ENCODE measurements at regions not wholly inside any gene's neighbourhood (a gene's known extent, or its start where the extent isn't known, plus 50 kb on each side); places are given as distances from the start of the nearest gene placed in this dataset.
"Not testable (repeated sequence)": the region's sequence is repeated elsewhere in the genome, so short reads cannot be mapped to it uniquely, and the experiment has no call there.

DNA sequence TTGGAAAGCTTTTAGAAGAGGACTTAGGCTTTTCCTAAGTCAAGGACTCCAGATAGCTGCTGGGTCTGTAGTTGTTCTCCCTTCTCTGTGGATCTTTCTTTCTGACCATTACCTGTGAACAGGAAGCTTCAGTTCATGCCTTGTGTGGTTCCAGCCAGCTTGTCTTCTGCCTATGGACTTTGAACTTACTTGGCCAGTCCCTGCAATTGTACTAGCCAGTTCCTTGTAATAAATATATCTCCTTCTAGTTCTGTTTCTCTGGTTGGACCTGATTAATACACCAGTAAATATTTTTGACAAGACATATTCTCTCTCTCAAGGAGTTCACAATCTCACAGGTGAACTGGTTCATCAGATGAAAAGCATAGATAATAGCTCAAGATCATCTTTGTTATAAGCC is 341.3 kb upstream of the DPPA4 start:
- CTCF ChIA-PET = no interaction called here

DNA sequence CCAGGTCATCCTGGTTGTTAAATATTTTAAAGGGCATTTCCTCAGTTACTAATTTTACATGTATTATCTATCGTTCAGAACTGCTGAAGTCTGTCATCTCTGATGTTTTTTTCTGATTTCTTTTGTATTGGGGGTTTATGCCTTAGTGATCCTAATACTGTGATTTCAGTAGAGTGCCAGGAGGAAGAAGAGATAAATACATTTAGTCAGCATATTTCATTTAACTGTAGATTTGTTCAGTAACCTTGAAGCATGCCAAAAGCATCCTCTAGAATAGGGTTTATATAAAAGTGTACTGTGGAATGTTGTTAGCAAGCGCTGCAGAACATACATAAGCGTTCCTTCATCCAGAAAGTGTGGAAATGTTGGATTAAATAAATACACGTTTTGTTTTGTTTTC is 342.3 kb upstream of the DPPA4 start:
- Mint-ChIP-seq H3K27me3 (peaks cover 2% of the 10 kb centered on the region), H3K36me3 (ENCODE audit: low read depth) (no peaks in the 10 kb centered on the region), H3K4me1 (no peaks in the 10 kb centered on the region), H3K4me3 (no peak overlapping the region), H3K9me3 (ENCODE audit: low read depth) (no peaks in the 10 kb centered on the region), H3K27ac (no peak overlapping the region)
- POLR2A ChIA-PET = no interaction called here
- intact Hi-C loops (cut with DNase I, micrococcal nuclease) = no loop called here
- CTCF ChIA-PET = no interaction called here
- ATAC-seq (no peak), DNase-seq (no peak)

More for the DNA sequence above, 341.3 kb upstream of the DPPA4 start:
- ATAC-seq = no peak
- H3K36me3 Mint-ChIP-seq (ENCODE audit: low read depth) = no peaks in the 10 kb centered on the region
- no peak for DNase-seq
- H3K27me3 Mint-ChIP-seq = peaks cover 2% of the 10 kb centered on the region
- intact Hi-C loops (cut with DNase I, micrococcal nuclease) = no loop called here
- POLR2A ChIA-PET = no interaction called here
- H3K4me3 Mint-ChIP-seq = no peak overlapping the region
- H3K27ac Mint-ChIP-seq = no peak overlapping the region
- no peaks in the 10 kb centered on the region for H3K4me1 Mint-ChIP-seq
- H3K9me3 Mint-ChIP-seq (ENCODE audit: low read depth) = no peaks in the 10 kb centered on the region

DNA sequence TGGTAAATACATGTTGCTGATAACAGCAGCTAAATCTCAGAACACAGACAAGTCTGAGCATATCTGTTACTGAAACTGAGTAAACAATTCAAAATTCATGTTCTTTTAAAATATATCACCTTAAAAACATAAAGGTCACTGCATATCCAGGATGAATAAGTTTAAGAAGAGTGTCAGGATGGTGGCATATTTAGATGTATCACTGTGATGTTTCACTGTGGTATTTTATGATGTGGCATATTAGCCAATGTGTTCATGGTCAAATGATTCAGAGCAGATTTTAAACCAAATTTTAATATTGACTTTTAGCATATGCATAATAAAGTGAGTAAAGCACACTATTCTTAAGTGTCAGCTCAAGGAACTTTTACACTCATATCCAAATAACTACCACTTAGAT is 346.4 kb upstream of the DPPA4 start:
- ChIA-PET POLR2A (no interaction called here), CTCF (interaction anchor here (1.3 kb wide), 1 partner anchor 10 kb away, joined by 3 read pairs; no protein-coding TSS in a partner anchor)
- no peaks in the 10 kb centered on the region for H3K4me1 Mint-ChIP-seq
- peaks cover 2% of the 10 kb centered on the region for H3K27me3 Mint-ChIP-seq
- no peak for DNase-seq
- no peak for ATAC-seq
- H3K27ac Mint-ChIP-seq = no peak overlapping the region
- intact Hi-C loops (cut with DNase I, micrococcal nuclease) = no loop called here
- no peak overlapping the region for H3K4me3 Mint-ChIP-seq
- H3K9me3 Mint-ChIP-seq (ENCODE audit: low read depth) = peaks cover under 1% of the 10 kb centered on the region
- no peaks in the 10 kb centered on the region for H3K36me3 Mint-ChIP-seq (ENCODE audit: low read depth)

DNA sequence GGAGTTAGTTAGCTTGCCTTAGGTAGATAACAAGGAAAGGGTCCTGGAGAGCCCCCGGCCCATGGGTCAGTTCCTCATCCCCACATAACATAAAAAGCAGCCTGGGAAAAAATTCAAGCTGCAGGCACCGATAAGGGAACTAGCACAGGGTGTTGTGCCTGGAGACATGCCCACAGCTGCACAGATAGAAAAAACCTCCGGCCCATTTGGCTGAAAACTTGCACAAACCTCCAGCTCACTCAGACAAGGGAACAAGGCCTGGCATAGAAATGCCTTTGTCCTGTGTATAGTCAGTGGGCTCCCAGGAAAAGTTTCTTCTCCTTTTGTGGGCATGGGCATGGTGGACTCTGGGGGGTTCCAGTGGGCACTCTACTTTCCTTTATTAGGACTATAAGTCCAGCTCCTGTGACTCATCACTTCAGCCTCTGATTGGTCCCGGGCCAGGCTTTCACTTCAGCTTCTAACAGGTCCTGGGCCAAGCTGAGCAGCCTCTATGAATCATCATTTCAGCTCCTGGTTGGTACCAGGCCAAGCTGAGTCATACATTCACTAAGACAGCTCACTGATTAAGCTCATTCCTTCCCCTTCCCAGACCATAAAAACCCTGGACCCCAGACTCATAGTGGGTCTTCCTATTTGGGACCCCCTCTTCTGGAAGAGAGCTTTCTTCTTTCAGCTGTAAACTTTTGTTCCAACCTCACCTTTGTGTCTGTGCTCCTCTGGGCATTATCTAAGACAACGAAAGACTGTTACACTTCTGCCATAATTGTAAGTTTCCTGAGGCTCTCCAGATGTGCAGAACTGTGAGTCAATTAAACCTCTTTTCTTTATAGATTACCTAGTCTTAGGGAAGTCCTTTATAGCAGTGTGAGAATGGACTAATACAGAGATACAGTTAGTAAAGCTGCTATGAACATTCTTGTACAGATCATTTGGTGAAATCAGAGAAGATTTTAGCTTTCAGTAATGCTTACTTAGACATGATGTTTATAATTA is 348.0 kb upstream of the DPPA4 start:
- no peak for ATAC-seq
- CTCF ChIA-PET = interaction anchor here (0.7 to 1.1 kb wide), 2 partner anchors 23 to 629 kb away, joined by 3 read pairs; no protein-coding TSS in a partner anchor
- no peak overlapping the region for H3K27ac Mint-ChIP-seq

DNA sequence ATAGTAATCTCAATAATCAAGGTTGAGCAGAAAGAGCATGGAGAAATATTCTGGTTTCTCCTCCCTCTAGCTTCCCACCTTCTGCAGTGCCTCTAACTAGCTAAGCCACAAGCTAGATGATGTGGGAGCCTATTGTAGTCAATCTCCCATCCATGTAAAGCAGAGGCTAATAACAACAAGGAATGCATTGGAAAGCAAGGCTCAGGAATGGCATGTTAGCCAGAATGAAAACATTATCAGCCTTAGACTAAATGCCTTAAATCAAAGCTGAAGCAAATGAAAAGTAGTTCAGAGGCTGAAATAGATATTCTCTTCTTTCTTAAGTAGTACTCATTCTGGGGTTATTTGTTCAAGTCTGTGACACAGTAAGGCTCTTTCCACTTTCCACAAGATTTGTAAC is 350.3 kb upstream of the DPPA4 start:
- Mint-ChIP-seq H3K9me3 (ENCODE audit: low read depth) (peaks cover 11% of the 10 kb centered on the region), H3K27me3 (peaks cover 1% of the 10 kb centered on the region), H3K36me3 (ENCODE audit: low read depth) (no peaks in the 10 kb centered on the region), H3K4me3 (no peak overlapping the region), H3K27ac (no peak overlapping the region), H3K4me1 (no peaks in the 10 kb centered on the region)
- POLR2A ChIA-PET = no interaction called here
- CTCF ChIA-PET = no interaction called here
- ATAC-seq = no peak
- intact Hi-C loops (cut with DNase I, micrococcal nuclease) = no loop called here
- DNase-seq = no peak

More for the DNA sequence above, 348.0 kb upstream of the DPPA4 start:
- POLR2A ChIA-PET = no interaction called here
- Mint-ChIP-seq H3K4me1 (no peaks in the 10 kb centered on the region), H3K27me3 (no peaks in the 10 kb centered on the region), H3K9me3 (ENCODE audit: low read depth) (peaks cover 4% of the 10 kb centered on the region), H3K36me3 (ENCODE audit: low read depth) (no peaks in the 10 kb centered on the region), H3K4me3 (no peak overlapping the region)
- intact Hi-C loops (cut with DNase I, micrococcal nuclease) = no loop called here
- DNase-seq = peak; percentile 34

DNA sequence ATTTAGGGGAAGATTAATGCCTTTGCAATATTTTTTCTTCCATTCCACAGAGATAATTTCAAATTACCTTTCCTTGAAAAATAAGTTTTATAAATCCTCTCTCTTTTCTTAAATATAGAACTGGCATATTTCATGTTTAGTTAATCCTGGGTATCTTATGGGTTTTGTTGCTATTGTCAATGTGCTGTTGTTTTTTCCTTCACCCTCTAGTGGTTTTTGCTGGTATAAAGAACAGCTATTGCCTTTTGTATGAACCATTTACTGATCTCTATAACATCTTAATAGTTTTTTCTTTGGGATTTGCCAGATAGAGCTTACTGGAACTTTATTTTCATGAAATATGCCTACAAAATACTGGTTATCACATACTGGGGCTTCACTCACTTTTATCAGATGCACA is 359.6 kb upstream of the DPPA4 start:
- Mint-ChIP-seq H3K9me3 (ENCODE audit: low read depth) (peaks cover 14% of the 10 kb centered on the region), H3K27ac (no peak overlapping the region), H3K4me3 (no peak overlapping the region), H3K4me1 (no peaks in the 10 kb centered on the region), H3K27me3 (peaks cover 1% of the 10 kb centered on the region), H3K36me3 (ENCODE audit: low read depth) (no peaks in the 10 kb centered on the region)
- POLR2A ChIA-PET = interaction anchor here (0.7 kb wide), 1 partner anchor 473 kb away, joined by 4 read pairs; no protein-coding TSS in a partner anchor
- intact Hi-C loops (cut with DNase I, micrococcal nuclease) = no loop called here
- ATAC-seq (no peak), DNase-seq (no peak)
- CTCF ChIA-PET = no interaction called here

DNA sequence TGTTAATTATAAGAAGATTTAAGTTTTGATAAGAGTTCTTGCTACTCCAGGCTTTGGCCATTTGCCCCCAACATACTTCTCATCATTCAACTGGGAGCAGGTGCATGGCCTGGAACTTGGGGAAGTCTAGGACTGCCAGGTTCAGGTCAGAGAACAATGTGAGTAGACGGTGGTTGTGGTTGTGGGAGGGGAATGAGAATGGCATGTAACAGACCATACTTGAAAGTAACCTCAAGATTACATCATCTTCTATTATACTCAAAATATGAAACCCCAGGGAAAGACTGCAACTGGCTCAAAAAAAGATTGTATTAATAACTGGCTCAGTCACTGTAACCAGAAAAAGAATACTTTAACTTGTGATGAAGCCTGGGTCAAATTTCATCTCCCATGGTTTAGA is 364.9 kb upstream of the DPPA4 start:
- peak; percentile 87 for ATAC-seq
- DNase-seq = peak; percentile 55
- Mint-ChIP-seq H3K9me3 (ENCODE audit: low read depth) (no peaks in the 10 kb centered on the region), H3K4me3 (no peak overlapping the region), H3K27ac (no peak overlapping the region), H3K27me3 (peaks cover 2% of the 10 kb centered on the region), H3K4me1 (peaks cover 7% of the 10 kb centered on the region), H3K36me3 (ENCODE audit: low read depth) (no peaks in the 10 kb centered on the region)
- intact Hi-C loops (cut with DNase I, micrococcal nuclease) = no loop called here
- ChIA-PET CTCF (no interaction called here), POLR2A (no interaction called here)

DNA sequence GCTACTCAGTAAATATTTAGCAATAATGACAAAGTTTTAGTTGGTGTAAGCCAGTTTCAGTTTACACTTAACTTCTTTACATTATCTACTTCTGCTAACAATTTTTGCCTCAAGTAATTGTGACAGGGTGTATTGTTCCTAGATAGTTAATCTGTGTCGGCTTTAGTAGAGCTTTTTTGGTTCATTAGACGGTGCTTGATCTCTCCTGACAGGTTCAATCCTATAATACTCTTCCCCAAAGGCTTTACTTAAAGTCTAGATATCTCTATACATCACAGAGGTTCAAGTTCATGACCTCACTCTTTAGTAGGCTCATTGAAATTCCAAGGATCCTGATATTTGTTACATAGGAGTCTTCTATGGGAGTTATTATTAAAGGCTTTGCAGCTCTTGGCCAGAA is 365.6 kb upstream of the DPPA4 start:
- Mint-ChIP-seq H3K27me3 (peaks cover 2% of the 10 kb centered on the region), H3K9me3 (ENCODE audit: low read depth) (no peaks in the 10 kb centered on the region), H3K4me3 (no peak overlapping the region), H3K27ac (no peak overlapping the region), H3K4me1 (peaks cover 7% of the 10 kb centered on the region), H3K36me3 (ENCODE audit: low read depth) (no peaks in the 10 kb centered on the region)
- ChIA-PET POLR2A (no interaction called here), CTCF (no interaction called here)
- DNase-seq = no peak
- intact Hi-C loops (cut with DNase I, micrococcal nuclease) = no loop called here
- no peak for ATAC-seq

DNA sequence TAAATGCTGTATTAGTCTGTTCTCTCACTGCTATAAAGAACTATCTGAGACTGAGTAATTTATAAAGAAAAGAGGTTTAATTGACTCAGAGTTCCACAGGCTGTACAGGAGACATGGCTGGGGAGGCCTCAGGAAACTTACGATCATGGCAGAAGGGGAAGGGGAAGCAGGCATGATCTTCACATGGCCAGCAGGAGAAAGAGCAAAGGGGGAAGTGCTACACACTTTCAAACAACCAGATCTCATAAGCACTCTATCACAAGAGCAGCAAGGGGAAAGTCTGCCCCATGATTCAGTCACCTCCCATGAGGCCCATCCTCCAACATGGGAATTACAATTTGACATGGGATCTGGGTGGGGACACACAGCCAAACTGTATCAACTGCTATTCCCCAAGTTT is 367.8 kb upstream of the DPPA4 start:
- ATAC-seq; POLR2A ChIA-PET; H3K27ac Mint-ChIP-seq; intact Hi-C loops (cut with DNase I, micrococcal nuclease); CTCF ChIA-PET; H3K4me3 Mint-ChIP-seq; H3K36me3 Mint-ChIP-seq (ENCODE audit: low read depth); H3K9me3 Mint-ChIP-seq (ENCODE audit: low read depth); H3K4me1 Mint-ChIP-seq; DNase-seq; H3K27me3 Mint-ChIP-seq: not testable (repeated sequence)

DNA sequence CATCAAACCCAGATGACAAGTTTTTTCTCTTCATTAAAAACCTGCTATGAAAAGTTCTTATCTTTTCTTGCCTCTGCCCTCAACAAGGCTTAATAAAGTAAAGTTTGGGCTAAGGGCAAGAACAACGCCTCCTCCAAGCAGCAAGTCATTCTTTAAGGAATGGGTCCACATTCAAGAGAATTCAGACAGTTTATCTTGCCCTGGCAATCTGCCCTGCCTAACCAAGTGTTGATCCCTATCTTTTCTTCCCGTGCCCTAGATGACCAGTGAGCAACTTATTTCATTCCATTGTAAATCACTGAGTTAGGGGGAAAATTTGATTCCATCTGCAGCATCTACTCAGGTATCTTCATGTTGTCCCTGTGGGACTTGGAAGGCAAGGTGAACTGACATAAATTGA is 370.3 kb upstream of the DPPA4 start:
- Mint-ChIP-seq H3K27me3 (peaks cover 6% of the 10 kb centered on the region), H3K4me1 (peaks cover 2% of the 10 kb centered on the region), H3K36me3 (ENCODE audit: low read depth) (no peaks in the 10 kb centered on the region), H3K27ac (no peak overlapping the region), H3K4me3 (no peak overlapping the region), H3K9me3 (ENCODE audit: low read depth) (no peaks in the 10 kb centered on the region)
- DNase-seq = no peak
- intact Hi-C loops (cut with DNase I, micrococcal nuclease) = no loop called here
- ChIA-PET POLR2A (no interaction called here), CTCF (no interaction called here)
- no peak for ATAC-seq

DNA sequence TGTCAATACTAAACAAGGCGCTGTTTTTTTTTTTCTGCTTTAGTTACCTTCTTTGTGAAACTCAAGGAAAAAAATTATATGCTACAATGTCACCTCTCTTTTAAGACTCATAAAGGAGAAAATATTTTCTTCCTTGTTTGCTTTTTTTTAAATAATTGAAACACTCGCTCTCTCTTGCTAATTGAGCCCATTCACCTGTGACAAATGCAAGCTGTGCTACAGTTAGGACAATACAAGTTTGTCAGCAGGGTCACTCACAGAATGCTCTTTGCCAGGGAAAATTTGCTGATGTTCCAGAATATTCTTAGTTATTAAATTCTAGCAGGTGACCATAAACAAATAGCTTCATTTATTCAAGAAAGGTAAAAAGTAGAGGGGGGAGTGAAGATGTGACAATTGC is 375.9 kb upstream of the DPPA4 start:
- no peaks in the 10 kb centered on the region for H3K4me1 Mint-ChIP-seq
- H3K27ac Mint-ChIP-seq = no peak overlapping the region
- H3K36me3 Mint-ChIP-seq (ENCODE audit: low read depth) = no peaks in the 10 kb centered on the region
- peaks cover 19% of the 10 kb centered on the region for H3K27me3 Mint-ChIP-seq
- intact Hi-C loops (cut with DNase I, micrococcal nuclease) = no loop called here
- no peak for ATAC-seq
- no peaks in the 10 kb centered on the region for H3K9me3 Mint-ChIP-seq (ENCODE audit: low read depth)
- H3K4me3 Mint-ChIP-seq = no peak overlapping the region
- no peak for DNase-seq
- ChIA-PET CTCF (no interaction called here), POLR2A (no interaction called here)

DNA sequence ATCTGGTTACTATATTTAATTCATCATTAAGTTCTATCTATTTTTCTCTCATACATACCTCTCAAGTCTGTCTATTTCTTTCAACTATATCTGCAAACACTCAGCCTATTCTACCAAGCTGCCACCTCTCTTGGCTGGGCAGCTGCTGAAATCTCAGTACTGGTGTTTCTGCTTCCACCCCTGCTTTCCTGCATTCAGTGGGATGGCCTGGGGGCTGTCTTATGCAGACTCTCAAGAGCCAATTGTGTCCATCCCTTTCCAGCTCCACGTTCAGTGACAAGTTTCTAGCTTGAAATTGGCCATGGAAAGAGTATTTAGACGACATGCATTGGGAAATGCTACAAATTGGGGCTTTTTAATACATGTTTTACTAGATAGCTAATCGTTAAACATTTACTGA is 378.4 kb upstream of the DPPA4 start:
- ChIA-PET CTCF (interaction anchor here (0.7 kb wide), 1 partner anchor 1045 kb away, joined by 3 read pairs; no protein-coding TSS in a partner anchor), POLR2A (no interaction called here)
- Mint-ChIP-seq H3K27me3 (peaks cover 16% of the 10 kb centered on the region), H3K9me3 (ENCODE audit: low read depth) (no peaks in the 10 kb centered on the region), H3K27ac (no peak overlapping the region), H3K4me3 (no peak overlapping the region), H3K36me3 (ENCODE audit: low read depth) (no peaks in the 10 kb centered on the region), H3K4me1 (no peaks in the 10 kb centered on the region)
- ATAC-seq (no peak), DNase-seq (no peak)
- intact Hi-C loops (cut with DNase I, micrococcal nuclease) = no loop called here
